HG03159 (cell line): ENCODE measurements at regions not wholly inside any gene's neighbourhood (a gene's known extent, or its start where the extent isn't known, plus 50 kb on each side); places are given as distances from the start of the nearest gene placed in this dataset.
"Not testable (repeated sequence)": the region's sequence is repeated elsewhere in the genome, so short reads cannot be mapped to it uniquely, and the experiment has no call there.

ENCODE experiments used
- ATAC-seq: cut with Tn5 transposase; IDR thresholded peaks from one replicate; pipeline ENCODE4 v1.9.1; 2021; ENCODE audit warnings: mild to moderate bottlenecking, moderate library complexity; ENCODE audit not compliant: unreplicated experiment

- ATAC-seq: no peak
Observed at GRCh38 chr7:12002428-12002827, 170.4 kb upstream of the THSD7A start.

DNA sequence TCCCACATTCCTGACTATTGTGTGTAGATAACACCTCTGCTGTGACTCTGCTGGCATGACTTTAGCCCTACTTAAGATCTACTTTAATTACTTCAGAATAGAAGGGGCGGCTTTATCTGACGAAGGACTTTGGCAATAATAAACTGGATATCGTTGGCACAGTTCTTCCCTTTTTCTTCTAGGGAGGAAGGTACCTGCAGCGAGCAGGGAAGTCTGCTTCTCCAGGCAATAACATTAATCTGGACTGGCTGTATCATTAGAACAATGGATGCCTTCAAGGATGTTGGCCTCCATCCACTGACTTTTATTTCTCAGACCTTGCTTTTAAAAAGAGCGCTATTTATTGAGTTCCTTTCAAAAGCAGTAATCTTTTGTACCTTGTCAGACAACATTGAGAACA is 172.6 kb upstream of the THSD7A start:
- ATAC-seq: no peak

DNA sequence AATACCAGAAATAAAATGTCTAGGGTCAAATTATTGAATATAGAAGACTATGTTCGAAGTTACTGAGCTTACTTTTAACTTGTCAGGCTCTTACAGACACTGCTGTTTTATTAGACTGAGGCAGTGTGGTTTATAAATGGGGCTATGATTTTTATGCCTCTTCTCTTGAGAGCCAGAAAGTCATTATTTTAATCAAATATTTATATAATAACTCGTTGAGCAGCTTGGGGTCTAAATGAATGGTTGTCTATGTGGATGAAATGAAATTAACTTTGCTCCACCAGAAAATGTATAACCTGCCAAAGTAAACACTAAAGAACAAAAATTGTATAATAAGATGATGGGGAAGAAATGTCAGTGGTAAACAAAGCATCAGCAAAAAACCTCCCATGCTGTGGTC is 175.6 kb upstream of the THSD7A start:
- ATAC-seq: no peak

DNA sequence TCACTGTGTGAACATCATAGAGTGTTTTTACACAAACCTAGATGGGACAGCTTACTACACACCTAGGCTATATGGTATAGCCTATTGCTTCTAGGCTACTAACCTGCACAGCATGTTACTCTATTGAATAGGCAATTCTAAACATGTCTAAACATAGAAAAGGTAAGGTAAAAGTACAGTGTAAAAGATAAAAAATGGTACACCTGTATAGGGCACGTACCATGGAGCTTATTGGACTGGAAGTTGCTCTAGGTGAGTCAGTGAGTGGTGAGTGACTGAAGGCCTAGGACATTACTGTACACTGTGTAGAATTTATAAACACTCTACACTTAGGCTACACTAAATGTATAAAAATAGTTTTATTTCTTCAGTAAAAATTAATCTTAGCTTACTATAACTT is 182.0 kb upstream of the THSD7A start:
- no peak for ATAC-seq

GRCh38 chr7:12016439-12016838 is 184.4 kb upstream of the THSD7A start:
- ATAC-seq: no peak

- ATAC-seq: no peak
Observed at GRCh38 chr7:12017046-12017445, 185.0 kb upstream of the THSD7A start.

GRCh38 chr7:12022011-12022410 is 189.1 kb upstream of the TMEM106B start:
- not testable (repeated sequence) for ATAC-seq

DNA sequence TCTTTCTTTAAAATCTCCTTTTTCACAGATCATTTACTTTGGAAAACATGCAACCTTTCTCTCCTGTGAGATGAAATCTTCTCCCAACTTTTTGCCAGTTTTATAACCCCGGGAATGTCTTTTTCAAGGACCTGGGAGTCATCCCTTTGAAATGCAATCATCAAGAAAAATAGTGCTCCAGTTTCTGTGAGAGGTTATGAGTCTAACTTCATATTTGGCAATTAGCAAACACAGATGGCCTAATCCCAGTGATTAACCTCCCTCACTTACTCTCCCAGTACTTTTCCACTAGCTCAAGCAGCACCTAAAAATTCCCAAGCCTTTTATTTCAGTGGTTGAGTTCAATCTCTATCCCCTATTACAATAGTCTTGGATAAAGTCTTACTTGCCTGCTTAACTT is 185.8 kb upstream of the TMEM106B start:
- ATAC-seq: no peak

DNA sequence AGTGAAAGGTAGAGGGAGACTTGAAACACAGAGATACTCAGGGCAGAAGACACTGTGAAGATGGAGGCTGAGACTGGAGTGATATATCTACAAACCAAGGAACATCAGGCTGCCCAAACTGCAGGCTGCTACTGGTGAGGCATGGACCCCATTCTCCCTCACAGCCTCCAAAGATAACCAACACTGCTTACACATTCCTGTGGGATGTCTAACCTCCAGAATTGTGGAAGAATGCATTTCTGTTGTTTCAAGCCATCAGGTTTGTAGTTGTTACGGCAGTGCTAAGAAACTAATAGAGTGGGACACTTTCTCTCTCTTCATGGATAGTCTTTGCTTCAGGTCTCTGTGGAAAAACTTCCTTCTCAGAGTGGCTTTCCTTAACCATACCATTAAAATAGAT is 182.6 kb upstream of the TMEM106B start:
- ATAC-seq: no peak

- no peak for ATAC-seq
Observed at GRCh38 chr7:12030116-12030515, 181.0 kb upstream of the TMEM106B start.

DNA sequence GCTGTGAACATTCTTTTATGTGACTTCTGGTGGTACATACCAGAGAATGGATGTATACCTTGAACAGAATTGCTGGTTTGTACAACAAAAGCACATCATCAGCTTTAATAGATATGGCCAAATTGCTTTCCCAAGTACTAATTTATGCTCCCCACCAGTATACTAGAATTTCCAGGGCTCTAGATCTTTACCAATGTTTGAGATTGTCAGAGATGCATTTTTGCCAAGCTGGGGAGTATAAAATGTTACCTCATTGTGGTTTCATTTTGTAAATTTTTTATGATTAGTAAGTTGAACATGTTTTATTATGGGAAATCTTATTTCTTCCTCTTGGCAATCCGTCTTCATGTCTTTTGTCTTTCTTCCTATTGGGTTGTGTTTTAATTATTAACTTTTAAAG is 179.9 kb upstream of the TMEM106B start:
- ATAC-seq: no peak

- no peak for ATAC-seq
Observed at GRCh38 chr7:12031638-12032037, 179.5 kb upstream of the TMEM106B start.

DNA sequence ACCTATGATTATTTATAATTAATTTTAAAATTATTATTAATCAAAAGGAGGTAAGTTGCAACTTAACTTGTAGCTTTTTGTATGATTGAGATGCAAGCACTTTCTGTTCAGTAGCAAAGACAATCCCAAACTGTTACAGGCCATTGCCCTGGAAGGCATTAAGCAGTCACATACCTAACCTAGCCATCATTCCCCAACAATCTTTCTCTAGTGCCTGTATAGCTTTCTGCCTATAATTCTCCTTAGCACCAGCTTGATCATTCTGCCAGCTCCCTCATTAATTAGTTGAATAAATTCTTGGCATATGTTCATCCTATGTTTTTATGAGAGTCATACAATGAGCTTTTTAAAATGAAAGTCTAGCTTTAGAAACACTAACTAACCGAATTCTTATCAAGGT is 178.9 kb upstream of the TMEM106B start:
- ATAC-seq: no peak

DNA sequence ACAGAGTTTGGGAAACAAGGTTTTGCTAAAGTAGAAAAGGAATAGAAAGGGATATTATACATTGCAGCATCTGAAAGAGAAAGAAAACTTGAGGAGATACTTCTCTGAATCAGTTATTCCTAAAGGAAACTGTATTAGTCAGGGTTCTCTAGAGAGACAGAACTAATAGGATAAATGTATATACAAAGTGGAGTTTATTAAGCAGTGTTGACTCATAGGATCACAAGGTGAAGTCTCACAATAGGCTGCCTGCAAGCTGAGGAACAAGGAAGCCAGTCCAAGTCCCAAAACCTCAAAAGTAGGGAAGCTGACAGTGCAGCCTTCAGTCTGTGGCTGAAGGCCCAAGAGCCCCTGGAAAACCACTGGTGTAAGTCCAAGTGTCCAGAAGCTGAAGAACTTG is 167.6 kb upstream of the TMEM106B start:
- not testable (repeated sequence) for ATAC-seq

DNA sequence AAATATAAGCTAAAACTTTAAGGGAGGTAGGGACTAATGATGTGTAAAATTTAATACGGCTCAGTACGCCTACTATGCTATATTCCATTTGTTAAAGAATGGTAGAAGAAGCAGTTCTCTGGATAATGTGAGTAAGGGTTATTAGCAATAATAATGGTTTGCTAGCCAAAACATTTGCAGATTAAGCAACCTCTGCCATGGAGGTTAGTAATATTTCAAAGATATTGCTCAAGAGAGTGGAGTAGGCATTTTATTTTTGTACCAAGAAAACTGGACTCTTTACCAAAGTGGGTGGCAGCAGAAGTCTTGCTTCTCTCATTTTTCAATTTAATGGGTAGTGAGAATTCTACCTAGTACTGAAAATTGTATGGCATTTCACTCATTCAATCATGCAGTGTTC is 158.9 kb upstream of the TMEM106B start:
- ATAC-seq: no peak

DNA sequence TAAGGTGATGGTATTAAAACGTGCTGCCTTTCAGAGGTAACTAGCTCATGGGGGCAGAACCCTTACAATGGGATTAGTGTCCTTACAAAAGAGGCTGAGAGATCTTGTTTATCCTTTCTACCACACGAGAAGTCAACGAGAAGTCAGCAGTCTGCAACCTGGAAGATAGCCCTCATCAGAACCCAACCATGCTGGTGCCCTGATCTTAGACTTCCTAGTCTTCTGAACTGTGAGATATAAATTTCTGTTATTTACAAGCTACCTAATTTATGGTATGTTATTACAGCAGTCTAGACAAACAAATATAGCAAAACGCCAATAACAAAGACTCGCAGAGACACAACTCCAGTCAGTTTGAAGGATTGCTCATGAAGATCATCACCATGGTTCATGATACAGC is 157.5 kb upstream of the TMEM106B start:
- ATAC-seq: no peak

DNA sequence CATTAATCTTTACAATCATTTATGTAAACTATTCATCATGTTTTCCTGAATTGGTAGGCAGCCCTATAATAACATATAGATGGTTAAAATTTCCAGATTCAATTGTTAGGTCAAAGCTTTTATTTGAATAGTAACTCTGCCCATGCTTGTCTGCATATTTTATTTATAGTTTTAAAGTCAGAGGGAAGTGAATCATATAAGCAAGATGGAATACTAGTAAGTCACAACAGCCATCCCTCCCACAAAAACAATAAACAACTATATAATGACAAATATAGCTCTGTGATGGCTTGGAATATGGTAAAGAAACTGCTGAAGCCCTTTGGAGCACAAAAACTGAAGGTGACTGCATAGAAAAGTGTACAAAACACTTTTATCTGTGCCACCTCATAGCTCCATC is 156.3 kb upstream of the TMEM106B start:
- no peak for ATAC-seq

DNA sequence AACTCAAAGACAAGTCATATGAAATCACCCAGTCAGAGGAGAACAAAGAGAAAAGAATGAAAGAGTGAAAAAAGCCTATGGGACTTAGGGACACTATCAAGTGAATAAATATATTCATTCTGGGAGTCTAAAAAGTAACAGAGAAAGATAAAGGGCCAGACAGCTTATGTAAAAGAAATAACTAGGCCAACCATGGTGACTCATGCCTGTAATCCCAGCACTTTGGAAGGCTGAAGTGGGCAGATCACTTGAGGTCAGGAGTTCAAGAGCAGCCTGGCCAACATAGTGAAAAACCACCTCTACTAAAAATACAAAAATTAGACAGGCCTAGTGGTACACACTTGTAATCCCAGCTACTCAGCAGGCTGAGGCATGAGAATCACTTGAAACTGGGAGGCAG is 154.7 kb upstream of the TMEM106B start:
- no peak for ATAC-seq

DNA sequence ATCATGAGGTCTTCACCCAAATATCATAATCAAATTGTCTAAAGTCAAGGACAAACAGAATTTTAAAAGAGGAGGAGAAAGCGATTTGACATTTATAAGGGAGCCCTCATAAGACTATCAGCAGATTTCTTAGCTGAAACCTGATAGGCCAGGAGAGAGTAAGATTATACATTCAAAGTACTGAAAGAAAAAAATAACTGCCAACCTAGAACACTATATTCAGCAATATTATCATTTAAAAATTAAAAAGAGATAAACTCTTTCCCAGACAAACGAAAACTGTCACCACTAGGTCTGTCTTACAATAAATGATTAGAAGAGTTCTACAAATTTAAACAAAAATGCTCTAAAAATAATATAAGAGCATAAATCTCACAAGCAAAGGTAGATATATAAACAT is 154.1 kb upstream of the TMEM106B start:
- no peak for ATAC-seq

- ATAC-seq: no peak
Observed at GRCh38 chr7:12062062-12062461, 149.0 kb upstream of the TMEM106B start.

DNA sequence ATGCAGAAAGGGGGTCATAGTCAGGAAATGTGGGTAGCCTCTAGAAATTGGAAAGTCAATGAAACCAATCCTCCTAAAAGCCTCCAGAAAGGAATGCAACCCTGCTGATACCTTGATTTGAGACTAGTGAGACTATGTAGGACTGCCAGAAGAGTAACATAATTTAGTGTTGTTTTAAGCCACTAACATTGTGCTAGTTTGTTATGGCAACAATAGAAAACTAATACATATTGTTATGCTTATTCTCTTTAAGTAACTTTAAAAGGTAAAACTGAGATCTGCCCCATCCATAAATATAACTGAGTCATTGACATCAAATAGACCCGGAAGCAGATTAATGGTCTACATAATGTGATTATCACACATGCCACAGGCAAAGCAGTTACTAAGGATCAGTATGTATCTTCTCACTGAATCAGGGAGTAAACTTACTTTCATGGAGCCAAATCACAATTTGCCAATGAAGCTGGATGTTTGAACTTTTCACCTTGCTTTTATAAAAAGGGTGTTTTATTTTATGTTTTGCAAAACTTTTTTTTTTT is 146.4 kb upstream of the TMEM106B start:
- ATAC-seq: no peak

- ATAC-seq: no peak
Observed at GRCh38 chr7:12066004-12066403, 145.1 kb upstream of the TMEM106B start.

DNA sequence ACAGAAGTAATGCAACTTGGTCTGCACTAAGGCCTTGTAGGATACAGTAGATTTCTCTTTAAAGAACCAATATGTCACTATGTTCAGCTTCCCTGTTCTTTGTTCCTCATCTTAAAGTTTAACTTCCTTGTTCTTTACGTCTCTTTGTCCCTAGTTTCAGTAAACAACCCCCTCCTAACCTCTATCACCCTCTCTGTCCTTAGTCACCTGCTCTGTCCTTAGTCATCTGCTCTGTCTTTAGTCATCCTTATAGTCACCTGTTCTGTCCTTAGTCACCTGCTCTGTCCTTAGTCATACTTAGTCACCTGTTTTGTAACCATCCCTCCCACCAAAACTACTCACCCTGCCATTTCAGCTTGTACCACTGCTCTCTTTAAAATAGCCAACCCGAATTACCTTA is 144.6 kb upstream of the TMEM106B start:
- no peak for ATAC-seq
